KMS-11 (cell line): ENCODE measurements at regions not wholly inside any gene's neighbourhood (a gene's known extent, or its start where the extent isn't known, plus 50 kb on each side); places are given as distances from the start of the nearest gene placed in this dataset.

Experiments
- H2AFZ ChIP-seq: fragments of 200-600 bp; sonication (generic); 2 replicates; pipeline ENCODE4 v1.6.1; 2016; ENCODE audit warnings: antibody characterized with exemption, mixed run types, low read depth
- H3K27ac ChIP-seq: fragments of 200-600 bp; sonication (generic); 2 replicates; pipeline ENCODE4 v1.6.1; 2016; ENCODE audit warnings: mild to moderate bottlenecking, mixed run types
- H3K27me3 ChIP-seq: fragments of 200-600 bp; sonication (generic); 2 replicates; pipeline ENCODE4 v1.6.1; 2017; ENCODE audit warnings: mild to moderate bottlenecking, low read depth, mixed run types, moderate library complexity; ENCODE audit not compliant: insufficient read depth
- H3K36me3 ChIP-seq: fragments of 200-600 bp; sonication (generic); 2 replicates; pipeline ENCODE4 v1.6.1; 2017; ENCODE audit warnings: mild to moderate bottlenecking, mixed run types; ENCODE audit not compliant: insufficient read depth
- H3K4me1 ChIP-seq: fragments of 200-600 bp; sonication (generic); 2 replicates; pipeline ENCODE4 v1.6.1; 2016; ENCODE audit warnings: mild to moderate bottlenecking, low read depth, mixed run types; ENCODE audit not compliant: poor library complexity, severe bottlenecking
- H3K4me2 ChIP-seq: fragments of 200-600 bp; sonication (generic); 2 replicates; pipeline ENCODE4 v1.7.0; 2016; ENCODE audit warnings: mild to moderate bottlenecking, mixed run types
- H3K4me3 ChIP-seq: fragments of 200-600 bp; sonication (generic); IDR thresholded peaks from 2 replicates; pipeline ENCODE4 v1.6.1; 2017; ENCODE audit warnings: low read depth, low read length, mixed read lengths; ENCODE audit not compliant: insufficient read depth
- H3K79me2 ChIP-seq: fragments of 200-600 bp; sonication (generic); 2 replicates; pipeline ENCODE4 v1.6.1; 2016; ENCODE audit warnings: low read depth, mixed run types; ENCODE audit not compliant: insufficient read depth
- H3K9ac ChIP-seq: fragments of 200-600 bp; sonication (generic); 2 replicates; pipeline ENCODE4 v1.6.1; 2016; ENCODE audit warnings: mild to moderate bottlenecking, mixed run types
- H4K20me1 ChIP-seq: fragments of 200-600 bp; sonication (generic); 2 replicates; pipeline ENCODE4 v1.6.1; 2016; ENCODE audit warnings: mild to moderate bottlenecking, mixed run types; ENCODE audit not compliant: insufficient read depth
- TF ChIP-seq, protein P1 (sequence below): fragments of 200-600 bp; sonication (generic); conservative IDR thresholded peaks from 2 replicates; pipeline ENCODE4 v1.6.1; 2017; ENCODE audit warnings: low read depth, mild to moderate bottlenecking, antibody characterized with exemption, low read length, moderate library complexity, mixed read lengths

DNA sequence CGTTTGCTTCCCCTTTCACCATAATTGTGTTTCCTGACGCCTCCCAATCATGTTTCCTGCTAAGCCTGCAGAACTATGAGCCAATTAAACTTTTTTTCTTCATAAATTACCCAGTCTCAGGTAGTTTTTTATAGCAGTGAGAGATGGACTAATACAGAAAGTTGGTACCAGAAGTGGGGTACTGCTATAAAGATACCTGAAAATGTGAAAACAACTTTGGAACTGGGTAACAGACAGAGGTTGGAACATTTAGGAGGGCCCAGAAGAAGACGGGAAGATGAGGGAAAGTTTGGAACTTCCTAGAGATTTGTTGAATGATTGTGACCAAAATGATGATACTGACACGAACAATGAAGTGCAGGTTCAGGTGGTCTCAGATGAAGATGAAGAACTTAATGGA, 1058.6 kb upstream of the CITED2 start:
- H3K4me1 ChIP-seq, result no peaks in the 10 kb centered on the region
- no peaks in the 10 kb centered on the region for H3K79me2 ChIP-seq
- H3K4me2 ChIP-seq, result no peak overlapping the region
- H3K4me3 ChIP-seq, result no peak overlapping the region
- no peak overlapping the region for H3K27ac ChIP-seq
- H3K27me3 ChIP-seq, result no peaks in the 10 kb centered on the region
- no peak overlapping the region for H3K9ac ChIP-seq
- no peaks in the 10 kb centered on the region for H3K36me3 ChIP-seq
- no peaks in the 10 kb centered on the region for H4K20me1 ChIP-seq
- TF ChIP-seq, protein P1, sequence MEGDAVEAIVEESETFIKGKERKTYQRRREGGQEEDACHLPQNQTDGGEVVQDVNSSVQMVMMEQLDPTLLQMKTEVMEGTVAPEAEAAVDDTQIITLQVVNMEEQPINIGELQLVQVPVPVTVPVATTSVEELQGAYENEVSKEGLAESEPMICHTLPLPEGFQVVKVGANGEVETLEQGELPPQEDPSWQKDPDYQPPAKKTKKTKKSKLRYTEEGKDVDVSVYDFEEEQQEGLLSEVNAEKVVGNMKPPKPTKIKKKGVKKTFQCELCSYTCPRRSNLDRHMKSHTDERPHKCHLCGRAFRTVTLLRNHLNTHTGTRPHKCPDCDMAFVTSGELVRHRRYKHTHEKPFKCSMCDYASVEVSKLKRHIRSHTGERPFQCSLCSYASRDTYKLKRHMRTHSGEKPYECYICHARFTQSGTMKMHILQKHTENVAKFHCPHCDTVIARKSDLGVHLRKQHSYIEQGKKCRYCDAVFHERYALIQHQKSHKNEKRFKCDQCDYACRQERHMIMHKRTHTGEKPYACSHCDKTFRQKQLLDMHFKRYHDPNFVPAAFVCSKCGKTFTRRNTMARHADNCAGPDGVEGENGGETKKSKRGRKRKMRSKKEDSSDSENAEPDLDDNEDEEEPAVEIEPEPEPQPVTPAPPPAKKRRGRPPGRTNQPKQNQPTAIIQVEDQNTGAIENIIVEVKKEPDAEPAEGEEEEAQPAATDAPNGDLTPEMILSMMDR, result no peak
- H2AFZ ChIP-seq, result no peak overlapping the region

DNA sequence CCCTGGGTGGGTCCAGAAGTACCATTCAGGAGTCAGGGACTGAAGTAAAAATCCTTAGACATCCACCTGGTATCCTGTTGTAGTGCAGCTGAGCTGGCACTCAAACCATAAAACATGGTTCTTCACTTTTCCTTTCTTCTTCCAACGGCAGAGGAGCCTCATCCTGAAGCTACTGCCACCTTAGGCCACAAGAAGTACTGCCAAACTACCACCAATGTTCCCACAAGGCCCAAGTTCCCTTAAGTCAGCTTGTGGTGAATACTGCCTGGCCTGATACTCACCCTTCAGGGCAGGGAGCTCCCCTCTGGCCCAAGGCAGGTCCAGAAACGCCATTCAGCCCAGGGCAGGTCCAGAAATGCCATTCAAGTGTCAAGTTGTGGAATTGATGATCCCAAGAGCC, 1053.4 kb upstream of the CITED2 start:
- Histone ChIP-seq H3K4me1 (no peaks in the 10 kb centered on the region), H3K27ac (no peak overlapping the region), H3K4me2 (no peak overlapping the region), H3K9ac (no peak overlapping the region), H3K36me3 (no peaks in the 10 kb centered on the region), H3K27me3 (no peaks in the 10 kb centered on the region), H3K4me3 (no peak overlapping the region), H4K20me1 (no peaks in the 10 kb centered on the region), H3K79me2 (no peaks in the 10 kb centered on the region), H2AFZ (no peak overlapping the region)
- TF ChIP-seq, protein P1, result no peak

GRCh38 chr6:140414966-140415620, 1040.6 kb upstream of the CITED2 start:
- Histone ChIP-seq H4K20me1 (no peaks in the 10 kb centered on the region), H2AFZ (no peak overlapping the region), H3K4me3 (no peak overlapping the region), H3K4me1 (no peaks in the 10 kb centered on the region), H3K27ac (no peak overlapping the region), H3K9ac (no peak overlapping the region), H3K79me2 (no peaks in the 10 kb centered on the region), H3K4me2 (no peak overlapping the region), H3K27me3 (no peaks in the 10 kb centered on the region), H3K36me3 (no peaks in the 10 kb centered on the region)
- TF ChIP-seq, protein P1, result no peak

- Histone ChIP-seq H3K27me3 (no peaks in the 10 kb centered on the region), H4K20me1 (no peaks in the 10 kb centered on the region), H3K79me2 (no peaks in the 10 kb centered on the region), H3K4me3 (no peak overlapping the region), H3K36me3 (no peaks in the 10 kb centered on the region), H3K27ac (no peak overlapping the region), H2AFZ (no peak overlapping the region), H3K4me1 (no peaks in the 10 kb centered on the region), H3K9ac (no peak overlapping the region), H3K4me2 (no peak overlapping the region)
- TF ChIP-seq, protein P1, result no peak
These were observed 1028.6 kb upstream of the CITED2 start for GRCh38 chr6:140403020-140403419.
